ENCODE measurements at regions not wholly inside any gene's neighbourhood (a gene's known extent, or its start where the extent isn't known, plus 50 kb on each side); places are given as distances from the start of the nearest gene placed in this dataset.

GRCh38 chr22:34971456-34971855 is 94.5 kb upstream of the ISX start:
- CTCF ChIA-PET = no interaction called here
- no peak overlapping the region for H3K27ac Mint-ChIP-seq
- ATAC-seq (ENCODE audit: poor library complexity) = no peak

GRCh38 chr22:34972191-34972897 is 93.6 kb upstream of the ISX start:
- Histone ChIP-seq H3K9me3 (ENCODE audit: control insufficient read depth in 1 of 2, insufficient read depth in 1 of 2, low read length in 2 of 2) (no peaks in the 10 kb centered on the region), H3K36me3 (ENCODE audit: insufficient read depth, low read length) (no peaks in the 10 kb centered on the region), H3K27me3 (ENCODE audit: control insufficient read depth in 1 of 2, insufficient read depth in 2 of 2, low read length in 2 of 2) (peaks cover 0 to 2% of the 10 kb centered on the region in 2 experiments), H3K4me1 (ENCODE audit: insufficient read depth, low read length) (no peaks in the 10 kb centered on the region), H3K4me3 (ENCODE audit: low read length) (no peak overlapping the region), H3K27ac (ENCODE audit: low read depth in 1 of 2, low read length in 2 of 2) (no peak overlapping the region)
- ATAC-seq (ENCODE audit: poor library complexity) (no peak), DNase-seq (no peak)
- intact Hi-C loops (cut with DNase I, micrococcal nuclease) = no loop called here
- TF ChIP-seq, protein P1, sequence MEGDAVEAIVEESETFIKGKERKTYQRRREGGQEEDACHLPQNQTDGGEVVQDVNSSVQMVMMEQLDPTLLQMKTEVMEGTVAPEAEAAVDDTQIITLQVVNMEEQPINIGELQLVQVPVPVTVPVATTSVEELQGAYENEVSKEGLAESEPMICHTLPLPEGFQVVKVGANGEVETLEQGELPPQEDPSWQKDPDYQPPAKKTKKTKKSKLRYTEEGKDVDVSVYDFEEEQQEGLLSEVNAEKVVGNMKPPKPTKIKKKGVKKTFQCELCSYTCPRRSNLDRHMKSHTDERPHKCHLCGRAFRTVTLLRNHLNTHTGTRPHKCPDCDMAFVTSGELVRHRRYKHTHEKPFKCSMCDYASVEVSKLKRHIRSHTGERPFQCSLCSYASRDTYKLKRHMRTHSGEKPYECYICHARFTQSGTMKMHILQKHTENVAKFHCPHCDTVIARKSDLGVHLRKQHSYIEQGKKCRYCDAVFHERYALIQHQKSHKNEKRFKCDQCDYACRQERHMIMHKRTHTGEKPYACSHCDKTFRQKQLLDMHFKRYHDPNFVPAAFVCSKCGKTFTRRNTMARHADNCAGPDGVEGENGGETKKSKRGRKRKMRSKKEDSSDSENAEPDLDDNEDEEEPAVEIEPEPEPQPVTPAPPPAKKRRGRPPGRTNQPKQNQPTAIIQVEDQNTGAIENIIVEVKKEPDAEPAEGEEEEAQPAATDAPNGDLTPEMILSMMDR (IDR thresholded peaks at IDR 0.05) = no peak
- H3K27me3 Mint-ChIP-seq = peaks cover 6% of the 10 kb centered on the region
- ChIA-PET CTCF (no interaction called here), POLR2A (no interaction called here)
- no peaks in the 10 kb centered on the region for H3K36me3 Mint-ChIP-seq (ENCODE audit: low read depth)
- H3K4me3 Mint-ChIP-seq = no peak overlapping the region
- no peak overlapping the region for H3K27ac Mint-ChIP-seq
- no peaks in the 10 kb centered on the region for H3K4me1 Mint-ChIP-seq (ENCODE audit: low read depth)
- no peaks in the 10 kb centered on the region for H3K9me3 Mint-ChIP-seq

More at GRCh38 chr22:34971456-34971855, 94.5 kb upstream of the ISX start:
- H3K4me3 Mint-ChIP-seq = no peak overlapping the region
- H3K36me3 Mint-ChIP-seq (ENCODE audit: low read depth) = no peaks in the 10 kb centered on the region
- Histone ChIP-seq H3K4me1 (ENCODE audit: insufficient read depth, low read length) (no peaks in the 10 kb centered on the region), H3K9me3 (ENCODE audit: control insufficient read depth in 1 of 2, insufficient read depth in 1 of 2, low read length in 2 of 2) (no peaks in the 10 kb centered on the region), H3K27me3 (ENCODE audit: control insufficient read depth in 1 of 2, insufficient read depth in 2 of 2, low read length in 2 of 2) (peaks cover 0 to 2% of the 10 kb centered on the region in 2 experiments), H3K36me3 (ENCODE audit: insufficient read depth, low read length) (no peaks in the 10 kb centered on the region), H3K27ac (ENCODE audit: low read depth in 1 of 2, low read length in 2 of 2) (no peak overlapping the region), H3K4me3 (ENCODE audit: low read length) (no peak overlapping the region)
- no peaks in the 10 kb centered on the region for H3K4me1 Mint-ChIP-seq (ENCODE audit: low read depth)
- peaks cover 6% of the 10 kb centered on the region for H3K27me3 Mint-ChIP-seq
- intact Hi-C loops (cut with DNase I, micrococcal nuclease) = no loop called here
- no peak for DNase-seq
- TF ChIP-seq, protein P1 (IDR thresholded peaks at IDR 0.05) = no peak
- H3K9me3 Mint-ChIP-seq = no peaks in the 10 kb centered on the region
- POLR2A ChIA-PET = no interaction called here

- no peak overlapping the region for H3K27ac Mint-ChIP-seq
- TF ChIP-seq, protein P1 (IDR thresholded peaks at IDR 0.05) = no peak
- intact Hi-C loops (cut with DNase I, micrococcal nuclease) = no loop called here
- H3K4me3 ChIP-seq (ENCODE audit: low read length) = no peak overlapping the region
- H3K4me1 Mint-ChIP-seq (ENCODE audit: low read depth) = no peaks in the 10 kb centered on the region
- H3K9me3 ChIP-seq (ENCODE audit: control insufficient read depth in 1 of 2, insufficient read depth in 1 of 2, low read length in 2 of 2) = no peaks in the 10 kb centered on the region
- no peaks in the 10 kb centered on the region for H3K4me1 ChIP-seq (ENCODE audit: insufficient read depth, low read length)
- DNase-seq (no peak), ATAC-seq (ENCODE audit: poor library complexity) (no peak)
- H3K27me3 Mint-ChIP-seq = peaks cover 6% of the 10 kb centered on the region
- POLR2A ChIA-PET = no interaction called here
- CTCF ChIA-PET = no interaction called here
- H3K36me3 ChIP-seq (ENCODE audit: insufficient read depth, low read length) = no peaks in the 10 kb centered on the region
- no peak overlapping the region for H3K27ac ChIP-seq (ENCODE audit: low read depth in 1 of 2, low read length in 2 of 2)
- no peaks in the 10 kb centered on the region for H3K36me3 Mint-ChIP-seq (ENCODE audit: low read depth)
- H3K9me3 Mint-ChIP-seq = no peaks in the 10 kb centered on the region
- no peak overlapping the region for H3K4me3 Mint-ChIP-seq
- H3K27me3 ChIP-seq (ENCODE audit: control insufficient read depth in 1 of 2, insufficient read depth in 2 of 2, low read length in 2 of 2) = peaks cover 0 to 2% of the 10 kb centered on the region in 2 experiments
These were observed 92.9 kb upstream of the ISX start for GRCh38 chr22:34973016-34973415.
